VCaP (cell line): ENCODE measurements at regions not wholly inside any gene's neighbourhood (a gene's known extent, or its start where the extent isn't known, plus 50 kb on each side); places are given as distances from the start of the nearest gene placed in this dataset.

ENCODE experiments used
- H3K27ac ChIP-seq: fragments of 450-650 bp; 2 replicates; pipeline ENCODE4 v1.5.1; 2017
- CTCF ChIP-seq: fragments of 450-650 bp; conservative IDR thresholded peaks from 2 replicates; pipeline ENCODE4 v1.5.1; 2017; ENCODE audit warnings: mild to moderate bottlenecking, moderate library complexity

- TF ChIP-seq CTCF, result no peak
- H3K27ac ChIP-seq, result no peak overlapping the region
These were observed 79.1 kb upstream of the PTPN1 start for GRCh38 chr20:50431066-50431450.

GRCh38 chr20:50433001-50433761 is 77.0 kb upstream of the PTPN1 start:
- no peak for TF ChIP-seq CTCF
- no peak overlapping the region for H3K27ac ChIP-seq

- no peak for TF ChIP-seq CTCF
- H3K27ac ChIP-seq, result no peak overlapping the region
These were observed 75.9 kb upstream of the PTPN1 start for GRCh38 chr20:50434321-50434652.

GRCh38 chr20:50434653-50435396 is 75.4 kb upstream of the PTPN1 start:
- H3K27ac ChIP-seq, result no peak overlapping the region
- TF ChIP-seq CTCF, result no peak

- H3K27ac ChIP-seq, result no peak overlapping the region
- TF ChIP-seq CTCF, result no peak
These were observed 74.7 kb upstream of the PTPN1 start for GRCh38 chr20:50435397-50436051.

GRCh38 chr20:50436052-50436656 is 74.0 kb upstream of the PTPN1 start:
- no peak for TF ChIP-seq CTCF
- H3K27ac ChIP-seq, result no peak overlapping the region

GRCh38 chr20:50436696-50437095 is 73.5 kb upstream of the PTPN1 start:
- no peak overlapping the region for H3K27ac ChIP-seq
- no peak for TF ChIP-seq CTCF
